ENCODE measurements at regions not wholly inside any gene's neighbourhood (a gene's known extent, or its start where the extent isn't known, plus 50 kb on each side); places are given as distances from the start of the nearest gene placed in this dataset.
A peak's percentile ranks its signal among the peaks of the same experiment; 100 is the strongest.

DNA sequence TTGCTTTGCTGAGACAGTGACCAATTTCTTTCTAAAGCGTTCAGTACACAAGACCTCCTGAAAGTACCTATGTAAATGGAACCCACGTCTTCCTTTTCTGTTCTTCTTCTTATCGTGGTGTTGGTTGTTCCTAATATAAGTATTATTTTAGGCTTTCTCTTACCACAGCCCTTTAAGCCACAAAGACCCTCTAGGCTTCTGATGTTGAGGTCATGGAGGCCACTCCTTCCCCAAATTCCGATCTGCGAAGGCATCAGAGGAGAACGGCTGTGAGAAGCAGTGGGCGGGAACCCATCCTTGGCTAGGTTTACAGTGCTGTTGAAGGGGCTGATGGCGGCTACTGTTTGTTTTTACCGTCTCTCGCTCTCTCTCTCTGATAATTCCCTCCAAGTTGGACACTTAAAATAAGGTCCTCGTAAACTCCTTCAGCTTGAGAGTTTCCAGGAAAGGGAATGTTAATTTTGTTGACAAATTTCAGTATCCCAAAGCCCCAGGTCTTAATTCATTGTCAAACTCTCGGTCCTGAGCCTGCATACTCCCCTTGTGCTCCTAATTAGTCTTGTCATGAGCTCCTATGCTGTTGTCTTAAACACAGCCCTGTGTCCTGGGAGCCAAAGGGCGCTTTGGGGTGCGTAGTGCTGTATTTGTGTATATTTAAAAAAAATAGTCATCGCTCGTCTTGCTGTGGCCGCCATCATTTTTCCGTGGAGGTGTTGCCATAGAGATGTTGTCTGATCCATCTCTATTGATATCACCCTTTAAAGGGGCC lies 178.8 kb downstream of the OPA1 start:
- 100% methylated on average over 1 of the region's 18 CpGs for WGBS (ENCODE audit: insufficient coverage, low lambda C conversion rate)
- no peaks in the 10 kb centered on the region for H3K36me3 ChIP-seq (ENCODE audit: control insufficient read depth, insufficient read depth, low read length)
- peaks cover 11% of the 10 kb centered on the region for H3K4me1 ChIP-seq (ENCODE audit: control insufficient read depth, insufficient read depth, low read length)
- no peak overlapping the region for H3K4me3 ChIP-seq (ENCODE audit: low read length)
- no peak overlapping the region for H3K27ac ChIP-seq (ENCODE audit: low read length)
- H3K27me3 ChIP-seq (ENCODE audit: control insufficient read depth, insufficient read depth, low read length) = no peaks in the 10 kb centered on the region
- H3K9me3 ChIP-seq (ENCODE audit: control insufficient read depth, low read depth, low read length) = peaks cover 3% of the 10 kb centered on the region
- no peak for DNase-seq

DNA sequence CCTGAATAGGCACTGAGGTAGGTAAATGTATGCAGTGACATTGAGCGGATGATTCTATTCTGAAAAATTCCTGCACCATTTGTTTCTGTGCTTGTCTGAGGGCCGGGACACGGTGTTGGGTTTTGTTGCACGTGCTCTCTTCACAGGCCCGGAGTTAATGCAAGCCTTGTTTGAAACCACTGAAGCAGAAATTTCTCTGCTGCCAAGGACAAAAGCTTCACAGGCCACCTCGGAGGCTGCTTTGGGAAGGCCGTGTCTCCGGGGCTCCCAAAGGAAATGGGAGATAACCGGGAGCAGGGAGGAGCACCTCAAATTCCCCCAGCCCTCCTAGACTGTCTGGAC lies 179.4 kb downstream of the OPA1 start:
- WGBS (ENCODE audit: insufficient coverage, low lambda C conversion rate) = no CpG with 5 or more reads among the region's 9 CpGs
- DNase-seq = no peak

DNA sequence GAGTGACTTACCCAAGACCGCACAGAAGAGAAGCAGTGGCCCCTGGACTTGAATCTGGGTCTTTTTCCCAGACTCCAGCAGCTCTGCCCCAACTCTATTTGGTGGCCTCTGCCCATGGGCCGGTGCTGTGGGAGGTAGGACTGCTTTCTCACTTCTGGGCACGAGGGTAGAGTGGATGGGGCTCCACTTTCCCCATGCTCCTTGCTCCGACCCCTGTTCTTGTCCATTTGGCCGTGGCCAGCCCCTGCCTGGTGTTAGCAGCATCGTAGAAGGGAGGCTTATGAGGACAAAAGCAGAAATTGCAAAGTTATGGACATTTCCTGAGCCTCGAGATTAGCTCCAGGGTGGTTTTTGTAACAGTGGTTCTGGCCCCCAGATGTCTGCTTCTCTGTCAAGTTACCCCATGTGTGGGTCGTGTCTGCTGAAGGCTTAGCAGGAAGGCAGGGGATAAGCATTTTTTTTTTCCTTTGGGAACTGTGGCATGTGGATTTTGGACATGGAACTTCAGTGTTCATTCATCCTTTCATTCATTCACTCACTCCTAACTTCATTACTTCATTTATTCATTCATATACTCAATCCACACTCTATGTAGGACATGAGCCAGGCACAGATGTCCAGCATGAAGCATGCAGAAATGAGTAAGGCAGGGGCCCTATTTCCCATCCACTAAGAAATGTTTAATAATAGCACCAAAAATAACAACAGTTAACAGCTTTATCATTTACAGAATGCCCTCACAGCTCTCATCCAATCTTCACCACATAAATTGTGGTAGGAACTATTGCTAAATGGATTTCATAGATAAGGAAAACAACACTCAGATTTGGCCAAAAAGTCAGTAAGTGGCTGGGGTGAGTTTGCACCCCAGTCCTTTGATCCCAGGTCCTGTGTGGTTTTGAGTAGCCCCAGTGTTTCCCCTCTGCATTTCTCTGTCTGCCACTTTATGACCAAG lies 180.5 kb downstream of the OPA1 start:
- Histone ChIP-seq H3K36me3 (ENCODE audit: control insufficient read depth, insufficient read depth, low read length) (no peaks in the 10 kb centered on the region), H3K27ac (ENCODE audit: low read length) (no peak overlapping the region), H3K27me3 (ENCODE audit: control insufficient read depth, insufficient read depth, low read length) (no peaks in the 10 kb centered on the region), H3K9me3 (ENCODE audit: control insufficient read depth, low read depth, low read length) (peaks cover 3% of the 10 kb centered on the region), H3K4me3 (ENCODE audit: low read length) (no peak overlapping the region), H3K4me1 (ENCODE audit: control insufficient read depth, insufficient read depth, low read length) (peaks cover 18% of the 10 kb centered on the region)
- DNase-seq = no peak
- no CpG with 5 or more reads among the region's 8 CpGs for WGBS (ENCODE audit: insufficient coverage, low lambda C conversion rate)

More for the DNA sequence above, 179.4 kb downstream of the OPA1 start:
- Histone ChIP-seq H3K4me1 (ENCODE audit: control insufficient read depth, insufficient read depth, low read length) (peaks cover 15% of the 10 kb centered on the region), H3K27me3 (ENCODE audit: control insufficient read depth, insufficient read depth, low read length) (no peaks in the 10 kb centered on the region), H3K4me3 (ENCODE audit: low read length) (no peak overlapping the region), H3K36me3 (ENCODE audit: control insufficient read depth, insufficient read depth, low read length) (no peaks in the 10 kb centered on the region), H3K9me3 (ENCODE audit: control insufficient read depth, low read depth, low read length) (peaks cover 3% of the 10 kb centered on the region), H3K27ac (ENCODE audit: low read length) (no peak overlapping the region)

- Histone ChIP-seq H3K27ac (ENCODE audit: low read length) (no peak overlapping the region), H3K36me3 (ENCODE audit: control insufficient read depth, insufficient read depth, low read length) (no peaks in the 10 kb centered on the region), H3K9me3 (ENCODE audit: control insufficient read depth, low read depth, low read length) (peaks cover 3% of the 10 kb centered on the region), H3K4me3 (ENCODE audit: low read length) (no peak overlapping the region), H3K27me3 (ENCODE audit: control insufficient read depth, insufficient read depth, low read length) (no peaks in the 10 kb centered on the region), H3K4me1 (ENCODE audit: control insufficient read depth, insufficient read depth, low read length) (peaks cover 18% of the 10 kb centered on the region)
- no peak for DNase-seq
- WGBS (ENCODE audit: insufficient coverage, low lambda C conversion rate) = no CpG with 5 or more reads among the region's 7 CpGs
Measured at GRCh38 chr3:193774272-193774915, 181.4 kb downstream of the OPA1 start.

GRCh38 chr3:193774916-193775285 lies 181.9 kb downstream of the OPA1 start:
- WGBS (ENCODE audit: insufficient coverage, low lambda C conversion rate) = no CpG with 5 or more reads among the region's 6 CpGs
- Histone ChIP-seq H3K27me3 (ENCODE audit: control insufficient read depth, insufficient read depth, low read length) (no peaks in the 10 kb centered on the region), H3K4me1 (ENCODE audit: control insufficient read depth, insufficient read depth, low read length) (peaks cover 18% of the 10 kb centered on the region), H3K36me3 (ENCODE audit: control insufficient read depth, insufficient read depth, low read length) (no peaks in the 10 kb centered on the region), H3K4me3 (ENCODE audit: low read length) (no peak overlapping the region), H3K9me3 (ENCODE audit: control insufficient read depth, low read depth, low read length) (peaks cover 3% of the 10 kb centered on the region), H3K27ac (ENCODE audit: low read length) (no peak overlapping the region)
- DNase-seq = no peak

GRCh38 chr3:193775421-193776077 lies 182.5 kb downstream of the OPA1 start:
- Histone ChIP-seq H3K4me1 (ENCODE audit: control insufficient read depth, insufficient read depth, low read length) (peaks cover 18% of the 10 kb centered on the region), H3K27ac (ENCODE audit: low read length) (no peak overlapping the region), H3K4me3 (ENCODE audit: low read length) (no peak overlapping the region), H3K27me3 (ENCODE audit: control insufficient read depth, insufficient read depth, low read length) (no peaks in the 10 kb centered on the region), H3K9me3 (ENCODE audit: control insufficient read depth, low read depth, low read length) (peaks cover 3% of the 10 kb centered on the region), H3K36me3 (ENCODE audit: control insufficient read depth, insufficient read depth, low read length) (no peaks in the 10 kb centered on the region)
- WGBS (ENCODE audit: insufficient coverage, low lambda C conversion rate) = no CpG with 5 or more reads among the region's 11 CpGs
- DNase-seq = peak in 1 of 2 donors; percentile 39

- no peak for DNase-seq
- H3K4me1 ChIP-seq (ENCODE audit: control insufficient read depth, insufficient read depth, low read length) = peaks cover 31% of the 10 kb centered on the region
- no peaks in the 10 kb centered on the region for H3K27me3 ChIP-seq (ENCODE audit: control insufficient read depth, insufficient read depth, low read length)
- no peaks in the 10 kb centered on the region for H3K36me3 ChIP-seq (ENCODE audit: control insufficient read depth, insufficient read depth, low read length)
- no CpG with 5 or more reads among the region's 7 CpGs for WGBS (ENCODE audit: insufficient coverage, low lambda C conversion rate)
- no peak overlapping the region for H3K27ac ChIP-seq (ENCODE audit: low read length)
- no peaks in the 10 kb centered on the region for H3K9me3 ChIP-seq (ENCODE audit: control insufficient read depth, low read depth, low read length)
- no peak overlapping the region for H3K4me3 ChIP-seq (ENCODE audit: low read length)
Measured at GRCh38 chr3:193776626-193777358, 183.8 kb downstream of the OPA1 start.

DNA sequence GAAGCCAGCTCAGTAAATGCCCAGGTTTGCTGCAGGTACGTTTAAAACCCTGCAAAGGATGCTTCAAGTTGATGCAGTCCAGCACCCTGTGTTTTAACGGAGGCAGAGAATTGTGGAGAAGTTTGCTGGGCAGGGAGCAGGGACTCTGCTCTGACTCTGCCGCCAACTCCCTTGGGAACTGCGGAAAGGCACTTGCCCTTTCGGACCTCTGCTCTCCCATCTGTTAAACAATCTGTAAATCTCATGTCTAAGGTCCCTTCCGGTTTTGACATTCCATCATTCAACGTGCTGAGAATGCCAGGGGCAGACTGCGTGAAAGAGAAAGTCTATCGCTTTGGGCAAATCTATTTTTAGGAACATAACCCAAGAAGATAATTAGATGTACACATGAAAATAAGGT lies 184.5 kb downstream of the OPA1 start:
- H3K27ac ChIP-seq (ENCODE audit: low read length) = no peak overlapping the region
- H3K4me3 ChIP-seq (ENCODE audit: low read length) = no peak overlapping the region
- H3K4me1 ChIP-seq (ENCODE audit: control insufficient read depth, insufficient read depth, low read length) = peaks cover 37% of the 10 kb centered on the region
- no CpG with 5 or more reads among the region's 9 CpGs for WGBS (ENCODE audit: insufficient coverage, low lambda C conversion rate)
- H3K9me3 ChIP-seq (ENCODE audit: control insufficient read depth, low read depth, low read length) = no peaks in the 10 kb centered on the region
- DNase-seq = peak; percentile 75
- no peaks in the 10 kb centered on the region for H3K36me3 ChIP-seq (ENCODE audit: control insufficient read depth, insufficient read depth, low read length)
- H3K27me3 ChIP-seq (ENCODE audit: control insufficient read depth, insufficient read depth, low read length) = no peaks in the 10 kb centered on the region

DNA sequence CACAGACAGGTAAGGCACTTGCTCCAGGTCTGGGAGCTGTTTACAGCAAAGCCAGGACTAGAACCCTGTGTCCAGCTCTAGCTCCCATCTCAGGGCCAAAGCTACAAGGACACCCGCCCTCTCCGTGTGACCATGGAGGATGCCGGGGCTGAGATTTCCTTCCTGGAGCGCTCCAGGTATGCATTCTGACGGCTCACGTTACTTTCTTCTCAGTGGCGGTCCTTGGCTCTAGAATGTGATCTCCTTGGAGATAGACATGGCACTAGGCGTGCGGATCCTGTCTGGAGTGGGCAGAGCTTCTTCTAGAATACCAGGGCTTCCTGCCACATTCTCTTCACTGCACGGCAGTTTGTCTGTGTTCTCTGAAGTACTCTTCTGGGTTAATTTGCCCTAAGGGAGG lies 185.7 kb downstream of the OPA1 start:
- no peaks in the 10 kb centered on the region for H3K36me3 ChIP-seq (ENCODE audit: control insufficient read depth, insufficient read depth, low read length)
- H3K4me3 ChIP-seq (ENCODE audit: low read length) = no peak overlapping the region
- H3K27ac ChIP-seq (ENCODE audit: low read length) = no peak overlapping the region
- H3K9me3 ChIP-seq (ENCODE audit: control insufficient read depth, low read depth, low read length) = no peaks in the 10 kb centered on the region
- no CpG with 5 or more reads among the region's 10 CpGs for WGBS (ENCODE audit: insufficient coverage, low lambda C conversion rate)
- H3K27me3 ChIP-seq (ENCODE audit: control insufficient read depth, insufficient read depth, low read length) = no peaks in the 10 kb centered on the region
- DNase-seq = no peak
- H3K4me1 ChIP-seq (ENCODE audit: control insufficient read depth, insufficient read depth, low read length) = peaks cover 48% of the 10 kb centered on the region

Measured in large intestine (tissue), 3 donors.